H1 (cell line): ENCODE measurements at regions not wholly inside any gene's neighbourhood (a gene's known extent, or its start where the extent isn't known, plus 50 kb on each side); places are given as distances from the start of the nearest gene placed in this dataset.

Experiments used
- CTCF ChIA-PET: fragments of 300-600 bp; sonication (Branson Sonifier 250); formaldehyde crosslinking; loops from one replicate; lab custom pipeline; 2021; ENCODE audit not compliant: partially characterized antibody; lab: Charles Lee
- POLR2A ChIA-PET: fragments of 300-600 bp; sonication (Branson Sonifier 250); formaldehyde crosslinking; loops from one replicate; lab custom pipeline; 2021; ENCODE audit warnings: inconsistent platforms; ENCODE audit not compliant: partially characterized antibody; lab: Charles Lee
- DNase-seq, 2 experiments: peaks; one replicate each; pipeline versions ENCODE4 v3.0.0 to v3.0.0-alpha.2; 2010 to 2022; ENCODE audit warnings: low spot score in 2 of 2, low read depth in 1 of 2, mixed read lengths in 1 of 2
- FAIRE-seq: peaks from 2 replicates; lab custom pipeline; 2011; peaks lifted over from hg19 to GRCh38; lab: Jason Lieb, UNC
- H2AFZ ChIP-seq: 2 replicates; pipeline ENCODE4 v1.8.1; 2012; ENCODE audit warnings: low read length, inconsistent platforms
- H2AK5ac ChIP-seq: 2 replicates; pipeline ENCODE4 v1.6.1; 2013; ENCODE audit warnings: low read depth, low read length
- H2BK120ac ChIP-seq: replicated peaks from 2 replicates; pipeline ENCODE3; 2013; ENCODE audit warnings: low read depth, low read length, inconsistent platforms
- H2BK12ac ChIP-seq: 2 replicates; pipeline ENCODE4 v1.6.1; 2013; ENCODE audit warnings: low read depth, low read length
- H2BK15ac ChIP-seq: 2 replicates; pipeline ENCODE4 v1.6.1; 2013; ENCODE audit warnings: low read length
- H2BK20ac ChIP-seq: 2 replicates; pipeline ENCODE4 v1.6.1; 2013; ENCODE audit warnings: low read length
- H2BK5ac ChIP-seq: 2 replicates; pipeline ENCODE4 v1.6.1; 2013; ENCODE audit warnings: low read depth, low read length
- H3K14ac ChIP-seq: 2 replicates; pipeline ENCODE4 v1.6.1; 2013; ENCODE audit warnings: inconsistent platforms; ENCODE audit not compliant: insufficient read length
- H3K18ac ChIP-seq: 2 replicates; pipeline ENCODE4 v1.6.1; 2013; ENCODE audit warnings: low read length; ENCODE audit errors: extremely low read depth
- H3K23ac ChIP-seq: 2 replicates; pipeline ENCODE4 v1.6.1; 2013; ENCODE audit warnings: inconsistent platforms; ENCODE audit not compliant: insufficient read length
- H3K23me2 ChIP-seq: 2 replicates; pipeline ENCODE4 v1.6.1; 2013; ENCODE audit warnings: low read depth, low read length
- H3K27ac ChIP-seq: 2 replicates; pipeline ENCODE4 v1.6.1; 2011; ENCODE audit warnings: low read depth, low read length, inconsistent platforms
- H3K27me3 ChIP-seq, 4 experiments: replicated peaks in 1 of 4; 1 replicate in 1 of 4; 2 replicates in 3 of 4; pipeline versions ENCODE4 v1.6.1 to v1.8.1; 2011 to 2013; ENCODE audit warnings: low read length in 3 of 4, mild to moderate bottlenecking in 3 of 4, inconsistent platforms in 2 of 4, mixed read lengths in 2 of 4, moderate library complexity in 1 of 4; ENCODE audit not compliant: control insufficient read depth in 3 of 4, insufficient read depth in 3 of 4; ENCODE audit errors: extremely low read depth in 1 of 4
- H3K36me3 ChIP-seq, 4 experiments: 2 replicates each; pipeline versions ENCODE4 v1.6.1 to v1.8.1; 2011 to 2013; ENCODE audit warnings: mild to moderate bottlenecking in 4 of 4, low read length in 3 of 4, moderate library complexity in 2 of 4, control low read depth in 1 of 4, inconsistent platforms in 1 of 4; ENCODE audit not compliant: insufficient read depth in 4 of 4, control insufficient read depth in 2 of 4
- H3K4ac ChIP-seq: replicated peaks from 2 replicates; pipeline ENCODE3; 2013; ENCODE audit warnings: low read length, low read depth, mixed read lengths, inconsistent platforms; ENCODE audit not compliant: insufficient read length
- H3K4me1 ChIP-seq, 4 experiments: replicated peaks in 1 of 4; 1 replicate in 1 of 4; 2 replicates in 3 of 4; pipeline versions ENCODE4 v1.6.1 to v1.8.1; 2011 to 2013; ENCODE audit warnings: low read length in 3 of 4, inconsistent platforms in 2 of 4, mixed read lengths in 1 of 4; ENCODE audit not compliant: insufficient read depth in 4 of 4, control insufficient read depth in 3 of 4
- H3K4me2 ChIP-seq, 2 experiments: 2 replicates each; pipeline versions ENCODE4 v1.6.1 to v1.8.1; 2011 to 2013; ENCODE audit warnings: low read depth in 2 of 2, low read length in 2 of 2, control low read depth in 1 of 2, inconsistent platforms in 1 of 2, mild to moderate bottlenecking in 1 of 2; ENCODE audit not compliant: insufficient read depth in 1 of 2
- H3K4me3 ChIP-seq, 4 experiments: fragments of 200-600, 300-600 bp in 1 of 4; sonication (generic), shearing (Covaris generic), sonication (Bioruptor Twin) in 1 of 4; 2 replicates each; pipeline versions ENCODE4 v1.5.1 to v1.8.1; 2011 to 2016; ENCODE audit warnings: low read length in 4 of 4, low read depth in 3 of 4, control low read depth in 2 of 4, inconsistent platforms in 2 of 4, mild to moderate bottlenecking in 2 of 4, mixed read lengths in 1 of 4, moderate library complexity in 1 of 4; ENCODE audit not compliant: insufficient read depth in 2 of 4; ENCODE audit errors: extremely low read depth in 1 of 4
- H3K56ac ChIP-seq: replicated peaks from 2 replicates; pipeline ENCODE3; 2013; ENCODE audit warnings: low read depth, mild to moderate bottlenecking, mixed read lengths, low read length, inconsistent platforms; ENCODE audit not compliant: insufficient read length
- H3K79me1 ChIP-seq: 2 replicates; pipeline ENCODE4 v1.6.1; 2013; ENCODE audit warnings: low read depth, low read length, control low read depth
- H3K79me2 ChIP-seq, 2 experiments: 2 replicates each; pipeline versions ENCODE4 v1.6.1 to v1.8.1; 2012 to 2013; ENCODE audit warnings: low read length in 2 of 2, mild to moderate bottlenecking in 2 of 2, inconsistent platforms in 1 of 2; ENCODE audit not compliant: insufficient read depth in 2 of 2, control insufficient read depth in 1 of 2
- H3K9ac ChIP-seq, 4 experiments: replicated peaks in 1 of 4; 1 replicate in 1 of 4; 2 replicates in 3 of 4; pipeline versions ENCODE4 v1.6.1 to v1.8.1; 2011 to 2013; ENCODE audit warnings: low read depth in 3 of 4, low read length in 3 of 4, control low read depth in 2 of 4, mild to moderate bottlenecking in 2 of 4, moderate library complexity in 2 of 4, inconsistent platforms in 1 of 4; ENCODE audit errors: extremely low read depth in 1 of 4
- H3K9me3 ChIP-seq, 2 experiments: 2 replicates each; pipeline versions ENCODE4 v1.6.1 to v1.8.1; 2012 to 2013; ENCODE audit warnings: mild to moderate bottlenecking in 2 of 2, moderate library complexity in 2 of 2, control low read depth in 1 of 2, inconsistent platforms in 1 of 2, low read depth in 1 of 2, low read length in 1 of 2, mixed read lengths in 1 of 2; ENCODE audit not compliant: insufficient read depth in 2 of 2
- H4K20me1 ChIP-seq, 2 experiments: replicated peaks in 1 of 2; 2 replicates each; pipeline versions ENCODE3 to v1.8.1; 2011 to 2013; ENCODE audit warnings: inconsistent platforms in 2 of 2, low read length in 2 of 2, mild to moderate bottlenecking in 1 of 2; ENCODE audit not compliant: insufficient read depth in 2 of 2, control insufficient read depth in 1 of 2
- H4K5ac ChIP-seq: 2 replicates; pipeline ENCODE4 v1.6.1; 2013; ENCODE audit warnings: low read length, low read depth, mixed read lengths, inconsistent platforms; ENCODE audit not compliant: insufficient read length
- H4K8ac ChIP-seq: 2 replicates; pipeline ENCODE4 v1.8.0; 2013; ENCODE audit warnings: mild to moderate bottlenecking, moderate library complexity, low read length, inconsistent platforms; ENCODE audit not compliant: insufficient read depth; ENCODE audit errors: extremely low read depth
- H4K91ac ChIP-seq: replicated peaks from 2 replicates; pipeline ENCODE3; 2013; ENCODE audit warnings: low read length, mixed read lengths, inconsistent platforms; ENCODE audit not compliant: insufficient read length
- JUN ChIP-seq: IDR thresholded peaks from 2 replicates; pipeline ENCODE4 v1.6.1; 2011; ENCODE audit warnings: low read depth, mild to moderate bottlenecking, improper control_type of control experiment, low read length
- TEAD4 ChIP-seq: IDR thresholded peaks from 2 replicates; pipeline ENCODE4 v1.6.1; 2012; ENCODE audit warnings: low read depth, low read length, inconsistent platforms, mixed read lengths
- WGBS, 2 experiments: shearing (Covaris generic) in 1 of 2; methylation state at CpG; one replicate each; pipeline versions ENCODE4 v1.1.6 to v1.1.7; 2013 to 2015; ENCODE audit warnings: low lambda C conversion rate in 2 of 2, mixed read lengths in 2 of 2, inconsistent platforms in 1 of 2, low coverage in 1 of 2, missing lambda C conversion rate in 1 of 2; ENCODE audit not compliant: insufficient replicate concordance in 2 of 2, insufficient coverage in 1 of 2, insufficient read length in 1 of 2; ENCODE audit errors: extremely low coverage in 1 of 2, missing lambda C conversion rate in 1 of 2; 5-methylcytosine and 5-hydroxymethylcytosine counted together
- TF ChIP-seq, protein P1 (sequence below): IDR thresholded peaks from 2 replicates; pipeline ENCODE4 v1.6.1; 2012; ENCODE audit warnings: low read length, inconsistent platforms

DNA sequence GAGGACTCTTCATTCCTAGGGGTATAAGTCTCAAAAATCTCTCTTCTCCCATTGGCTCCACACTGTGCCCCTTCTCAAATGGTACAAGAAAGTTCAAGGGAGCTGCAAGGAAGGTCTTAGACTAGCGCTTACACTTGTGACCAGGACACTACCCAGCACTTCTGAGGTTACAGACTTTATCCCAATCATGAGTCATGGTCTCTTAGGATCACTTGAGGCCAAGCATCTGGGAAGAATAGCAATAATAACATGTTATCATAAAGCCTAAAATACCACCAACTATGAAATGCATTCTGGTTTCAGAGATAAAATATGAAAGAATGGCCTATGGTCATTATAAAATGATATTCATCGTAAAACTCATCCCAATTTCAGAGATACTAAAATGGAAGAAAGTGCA lies 309.9 kb upstream of the PKDCC start:
- no peaks in the 10 kb centered on the region for H3K4me1 ChIP-seq
- H4K20me1 ChIP-seq: no peaks in the 10 kb centered on the region
- no peak overlapping the region for H2BK15ac ChIP-seq
- no peak overlapping the region for H3K4ac ChIP-seq
- FAIRE-seq (no peak), DNase-seq (no peak)
- no peak overlapping the region for H3K18ac ChIP-seq
- no peaks in the 10 kb centered on the region for H3K79me1 ChIP-seq
- no peak overlapping the region for H2BK5ac ChIP-seq
- H3K79me2 ChIP-seq: no peaks in the 10 kb centered on the region
- H3K27me3 ChIP-seq: no peaks in the 10 kb centered on the region
- H2AFZ ChIP-seq: no peak overlapping the region
- H3K4me2 ChIP-seq: no peak overlapping the region
- no peaks in the 10 kb centered on the region for H3K9me3 ChIP-seq
- ChIA-PET CTCF (no interaction called here), POLR2A (no interaction called here)
- no peak overlapping the region for H2BK12ac ChIP-seq
- no peak overlapping the region for H3K9ac ChIP-seq
- H3K23me2 ChIP-seq: no peaks in the 10 kb centered on the region
- no peak overlapping the region for H3K23ac ChIP-seq
- H3K4me3 ChIP-seq: no peak overlapping the region
- no peak overlapping the region for H2BK20ac ChIP-seq
- H3K36me3 ChIP-seq: no peaks in the 10 kb centered on the region
- no peak overlapping the region for H4K8ac ChIP-seq
- no peak overlapping the region for H2BK120ac ChIP-seq
- H2AK5ac ChIP-seq: no peak overlapping the region
- H4K91ac ChIP-seq: no peak overlapping the region
- WGBS, 2 experiments: 94% methylated on average over 2 of the region's 2 CpGs; no CpG with 5 or more reads in 1 of the 2 experiments
- no peak overlapping the region for H3K56ac ChIP-seq
- no peak overlapping the region for H3K27ac ChIP-seq
- no peak overlapping the region for H4K5ac ChIP-seq
- H3K14ac ChIP-seq: no peak overlapping the region
- TF ChIP-seq JUN (no peak), TEAD4 (no peak)
- TF ChIP-seq, protein P1, sequence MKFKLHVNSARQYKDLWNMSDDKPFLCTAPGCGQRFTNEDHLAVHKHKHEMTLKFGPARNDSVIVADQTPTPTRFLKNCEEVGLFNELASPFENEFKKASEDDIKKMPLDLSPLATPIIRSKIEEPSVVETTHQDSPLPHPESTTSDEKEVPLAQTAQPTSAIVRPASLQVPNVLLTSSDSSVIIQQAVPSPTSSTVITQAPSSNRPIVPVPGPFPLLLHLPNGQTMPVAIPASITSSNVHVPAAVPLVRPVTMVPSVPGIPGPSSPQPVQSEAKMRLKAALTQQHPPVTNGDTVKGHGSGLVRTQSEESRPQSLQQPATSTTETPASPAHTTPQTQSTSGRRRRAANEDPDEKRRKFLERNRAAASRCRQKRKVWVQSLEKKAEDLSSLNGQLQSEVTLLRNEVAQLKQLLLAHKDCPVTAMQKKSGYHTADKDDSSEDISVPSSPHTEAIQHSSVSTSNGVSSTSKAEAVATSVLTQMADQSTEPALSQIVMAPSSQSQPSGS: no peak
